HL-60/S4 (cell line): ENCODE measurements at regions not wholly inside any gene's neighbourhood (a gene's known extent, or its start where the extent isn't known, plus 50 kb on each side); places are given as distances from the start of the nearest gene placed in this dataset.

Source experiments
- in situ Hi-C: fragments of 300-500 bp; cut with MboI; formaldehyde crosslinking; loops from 2 replicates; pipeline ENCODE4 v1.14.3; 2022; ENCODE audit warnings: low sequenced_read_pairs

DNA sequence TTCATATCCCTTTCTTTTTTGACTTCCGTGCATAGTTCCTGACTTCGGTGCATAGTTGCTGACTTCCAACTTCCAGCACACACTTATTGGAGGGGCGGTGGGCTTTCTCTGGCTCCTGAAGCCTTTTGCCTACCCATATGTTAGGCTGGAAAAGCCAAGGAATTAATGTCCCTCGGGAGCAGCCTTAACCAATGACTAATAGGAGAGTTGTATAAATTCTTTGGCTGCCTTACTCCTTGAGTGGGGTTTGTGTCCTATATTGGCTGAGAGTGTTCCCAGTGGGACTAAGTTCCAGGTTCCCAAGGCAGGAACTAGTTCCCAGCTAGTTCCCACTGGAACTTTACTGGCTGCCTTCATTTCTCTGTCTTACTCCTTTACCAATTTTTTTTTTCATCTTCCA lies 105.7 kb downstream of the ZNF326 start:
- in situ Hi-C loops, result loop anchor here (25.0 kb wide), 1 partner anchor 1037 kb away; no protein-coding TSS in a partner anchor

DNA sequence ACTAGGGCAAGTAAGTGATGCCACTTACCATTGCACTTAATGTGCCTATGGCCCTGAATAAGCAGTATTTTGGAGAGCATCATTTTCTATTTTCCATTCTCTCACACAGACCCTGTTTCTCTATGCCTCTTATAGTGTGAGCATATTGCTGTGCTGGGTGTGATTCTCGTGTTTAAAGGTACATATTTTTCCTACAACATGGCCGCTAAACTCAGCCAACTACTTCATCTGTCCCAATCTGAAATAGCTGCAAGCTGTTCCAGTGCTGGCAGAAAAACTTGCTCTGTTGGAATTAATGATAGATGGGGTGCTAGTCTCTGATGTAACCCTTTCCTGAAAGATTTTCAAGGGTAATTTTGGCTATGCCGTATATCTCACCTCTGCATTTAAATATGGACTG lies 97.5 kb downstream of the ZNF326 start:
- in situ Hi-C loops, result no loop called here
